GM18873 (cell line): ENCODE measurements at regions not wholly inside any gene's neighbourhood (a gene's known extent, or its start where the extent isn't known, plus 50 kb on each side); places are given as distances from the start of the nearest gene placed in this dataset.

Experiments
- ATAC-seq: cut with Tn5 transposase; IDR thresholded peaks from one replicate; pipeline ENCODE4 v1.9.1; 2021; ENCODE audit warnings: mild to moderate bottlenecking, moderate library complexity, moderate number of reproducible peaks; ENCODE audit not compliant: unreplicated experiment, low FRiP score

- ATAC-seq: no peak
Measured at GRCh38 chr13:39855236-39855635, 199.8 kb downstream of the COG6 start.

GRCh38 chr13:39856714-39857113, 201.3 kb downstream of the COG6 start:
- ATAC-seq: no peak

- ATAC-seq: no peak
Measured at GRCh38 chr13:39858794-39859193, 203.3 kb downstream of the COG6 start.

- ATAC-seq: no peak
Measured at GRCh38 chr13:39859898-39860297, 204.4 kb downstream of the COG6 start.

- no peak for ATAC-seq
Measured at GRCh38 chr13:39862900-39863299, 207.4 kb downstream of the COG6 start.

GRCh38 chr13:39864221-39864620, 208.8 kb downstream of the COG6 start:
- no peak for ATAC-seq

GRCh38 chr13:39866722-39867121, 211.3 kb downstream of the COG6 start:
- no peak for ATAC-seq

GRCh38 chr13:39867807-39868206, 212.3 kb downstream of the COG6 start:
- ATAC-seq: no peak

- no peak for ATAC-seq
Measured at GRCh38 chr13:39870197-39870747, 214.8 kb downstream of the COG6 start.

- no peak for ATAC-seq
Measured at GRCh38 chr13:39874331-39875053, 219.0 kb downstream of the COG6 start.

GRCh38 chr13:39875111-39875987, 219.9 kb downstream of the COG6 start:
- ATAC-seq: no peak

GRCh38 chr13:39876258-39876657, 220.8 kb downstream of the COG6 start:
- ATAC-seq: no peak

- ATAC-seq: no peak
Measured at GRCh38 chr13:39877134-39877533, 221.7 kb downstream of the COG6 start.

GRCh38 chr13:39879286-39880035, 224.0 kb downstream of the COG6 start:
- ATAC-seq: no peak

GRCh38 chr13:39881383-39881782, 225.9 kb downstream of the COG6 start:
- ATAC-seq: no peak

- ATAC-seq: no peak
Measured at GRCh38 chr13:39881887-39882286, 226.4 kb downstream of the COG6 start.

- ATAC-seq: no peak
Measured at GRCh38 chr13:39884166-39884565, 228.7 kb downstream of the COG6 start.

GRCh38 chr13:39886336-39886735, 230.9 kb downstream of the COG6 start:
- ATAC-seq: no peak

- no peak for ATAC-seq
Measured at GRCh38 chr13:39887387-39887786, 231.9 kb downstream of the COG6 start.

- no peak for ATAC-seq
Measured at GRCh38 chr13:39888865-39889810, 233.7 kb downstream of the COG6 start.
